ENCODE measurements at regions not wholly inside any gene's neighbourhood (a gene's known extent, or its start where the extent isn't known, plus 50 kb on each side); places are given as distances from the start of the nearest gene placed in this dataset.

DNA sequence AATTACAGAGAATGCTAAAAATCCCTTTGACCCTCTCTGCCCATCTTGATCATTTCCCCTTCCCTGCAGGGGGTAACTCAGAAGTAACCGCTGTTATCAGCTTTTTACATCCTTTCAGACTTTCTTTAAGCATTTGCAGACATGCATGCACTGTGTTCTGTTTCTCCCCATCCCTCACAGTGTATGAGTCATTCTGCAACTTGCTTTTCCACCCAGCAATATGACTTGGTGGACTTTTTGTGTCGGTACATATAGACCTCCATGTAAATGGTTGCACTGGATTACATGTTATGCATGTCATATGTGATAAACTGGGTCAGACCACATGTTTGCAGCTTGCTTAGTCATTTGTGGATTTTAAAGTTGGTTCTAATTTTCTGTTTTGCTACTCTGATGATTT, 87.7 kb upstream of the NECTIN1 start:
- no peak for DNase-seq (ENCODE audit: low read depth in 3 of 3)

DNA sequence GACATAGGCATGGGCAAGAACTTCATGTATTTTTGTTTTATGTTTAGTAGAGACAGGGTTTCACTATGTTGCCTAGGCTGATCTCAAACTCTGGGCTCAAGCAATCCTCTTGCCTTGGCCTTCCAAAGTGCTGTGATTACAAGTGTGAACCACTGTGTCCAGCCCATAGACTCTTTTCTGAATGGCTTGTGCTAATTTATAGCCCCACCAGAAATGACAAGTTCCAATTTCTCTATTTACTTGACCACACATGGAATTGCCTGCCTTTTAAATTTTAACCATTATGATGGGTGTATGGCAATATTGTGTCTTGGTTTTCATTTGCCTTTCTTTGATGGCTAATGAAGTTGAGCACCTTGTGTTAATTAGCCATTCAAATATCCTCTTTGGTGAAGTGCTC, 85.8 kb upstream of the NECTIN1 start:
- DNase-seq (ENCODE audit: low read depth in 3 of 3): no peak

DNA sequence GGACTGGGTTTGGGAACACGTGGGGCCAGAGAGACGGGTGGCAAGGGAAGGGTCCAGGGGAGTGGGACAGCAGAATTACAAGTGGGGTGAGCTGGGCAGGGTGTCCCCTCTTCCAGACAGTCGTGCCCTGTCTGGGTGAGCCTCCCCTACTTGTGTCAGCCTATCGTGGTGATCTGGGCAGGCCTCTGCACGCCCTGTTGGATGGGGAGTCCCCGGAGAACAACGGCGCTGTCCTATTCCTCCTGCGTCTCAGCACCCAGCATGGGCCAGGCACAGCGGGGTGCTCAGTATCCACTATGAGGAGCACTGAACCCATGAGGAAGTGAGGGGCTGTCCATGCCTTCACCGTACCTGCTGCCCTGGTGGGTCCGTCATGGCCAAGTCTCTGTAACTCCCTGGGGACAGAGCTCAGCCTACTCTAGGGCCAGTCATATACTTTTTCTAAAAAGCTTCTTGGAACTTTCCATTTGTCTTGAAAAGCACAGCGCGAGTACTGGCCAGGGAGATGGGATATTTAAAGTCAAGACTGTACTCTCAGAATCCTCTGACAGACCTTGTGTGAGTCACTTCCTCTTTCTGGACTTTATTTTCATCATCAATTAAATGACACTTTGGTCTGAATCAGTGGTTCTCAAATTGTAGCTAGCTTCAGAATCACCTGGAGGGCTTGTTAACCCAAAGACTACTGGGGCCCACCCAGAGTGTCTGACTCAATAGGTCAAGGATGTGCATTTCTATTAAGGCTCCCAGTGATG, 81.7 kb upstream of the NECTIN1 start:
- no peak for DNase-seq (ENCODE audit: low read depth in 3 of 3)

DNA sequence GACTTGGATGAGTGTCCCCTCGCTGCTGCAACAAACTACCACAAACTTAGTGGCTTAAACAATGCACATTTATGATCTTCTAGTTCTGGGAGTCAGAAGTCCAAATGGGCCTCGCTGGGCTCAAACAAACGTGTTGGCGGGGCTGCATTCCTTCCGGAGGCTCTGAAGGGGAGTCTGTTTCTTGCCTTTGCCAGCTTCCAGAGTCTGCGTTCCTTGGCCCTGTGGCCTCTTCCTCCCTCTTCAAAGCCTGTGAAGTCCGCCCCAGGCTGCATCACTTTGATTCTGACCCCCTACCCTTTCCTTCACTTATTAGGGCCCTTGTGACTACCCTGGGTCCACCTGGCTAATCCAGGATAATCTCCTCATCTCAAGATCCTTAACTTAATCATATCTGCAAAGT, 80.3 kb upstream of the NECTIN1 start:
- no peak for DNase-seq (ENCODE audit: low read depth in 3 of 3)

DNA sequence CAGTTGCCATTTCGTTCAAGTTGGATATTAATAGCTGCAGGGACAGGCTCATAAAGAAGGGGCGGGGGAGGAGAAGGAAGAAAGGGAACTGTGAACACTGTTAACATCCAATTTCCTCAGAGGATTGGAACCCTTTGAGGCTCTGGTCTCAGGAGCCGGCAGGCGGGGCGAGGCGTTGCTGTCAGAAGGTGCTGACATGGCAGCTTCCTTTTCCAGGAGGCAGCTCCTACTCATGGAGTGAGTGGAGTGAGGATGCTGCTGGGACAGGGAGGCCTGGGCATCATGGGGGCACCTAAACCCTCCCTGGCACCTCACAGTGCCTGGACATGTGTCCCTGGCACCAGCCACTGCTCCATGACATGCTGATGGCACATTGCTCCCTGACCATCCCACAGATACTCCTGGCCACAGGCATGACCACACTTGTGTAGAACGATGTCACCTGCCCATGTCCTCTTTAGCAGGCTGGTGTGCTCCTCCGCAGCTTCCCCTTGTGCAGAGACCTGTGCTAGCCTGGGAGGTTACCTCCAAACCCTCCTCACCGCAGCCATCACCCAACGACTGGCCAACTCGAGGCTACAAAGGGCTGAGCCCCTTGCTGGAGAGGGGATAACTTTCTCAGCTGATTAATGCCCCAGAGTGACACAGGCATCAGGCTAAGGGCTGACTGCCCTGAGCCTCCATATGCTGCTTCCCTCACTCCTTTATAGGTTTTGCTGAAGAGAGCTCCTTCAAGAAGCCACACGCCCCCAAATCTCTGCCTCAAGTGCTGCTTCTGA, 79.6 kb upstream of the NECTIN1 start:
- no peak for DNase-seq (ENCODE audit: low read depth in 3 of 3)

DNA sequence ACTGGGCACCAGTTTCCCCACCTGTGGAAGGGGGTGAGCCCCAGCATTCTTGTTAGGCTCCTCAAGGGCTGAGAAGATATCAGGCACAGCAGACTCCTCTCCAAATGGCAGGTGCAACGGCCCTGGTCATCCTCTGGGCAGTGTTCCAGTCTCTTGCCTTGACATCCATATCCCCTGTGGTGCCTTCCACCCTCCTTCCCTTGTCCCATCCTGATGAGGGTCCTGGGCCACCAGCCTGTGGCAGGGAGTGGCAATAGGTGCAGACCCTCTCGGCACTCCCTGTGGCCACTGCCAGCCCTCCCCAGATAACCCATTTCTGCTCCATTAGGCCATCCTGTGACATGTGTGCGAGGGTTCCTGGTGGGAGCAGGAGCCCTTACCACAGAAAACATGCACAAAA, 78.8 kb upstream of the NECTIN1 start:
- DNase-seq (ENCODE audit: low read depth in 3 of 3): no peak

DNA sequence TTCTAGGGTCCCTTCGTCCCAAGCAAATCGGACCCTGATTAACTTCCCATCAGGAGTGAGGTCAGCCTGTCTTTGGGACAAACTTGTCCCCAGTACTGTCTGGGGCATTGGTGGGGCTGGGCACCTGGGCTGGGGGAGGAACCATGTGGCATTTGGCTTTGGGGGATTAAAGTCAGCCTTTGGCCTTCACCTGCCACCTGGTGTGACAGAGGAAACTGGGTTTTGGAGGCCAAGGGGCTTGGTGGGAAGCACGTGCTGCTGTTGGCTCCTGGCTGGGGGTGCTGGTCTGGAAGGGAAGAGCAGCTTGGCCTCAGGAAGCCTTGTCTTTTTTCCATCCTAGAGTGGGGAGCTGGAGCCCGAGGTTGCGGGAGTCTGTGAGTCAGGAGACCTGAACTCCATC, 78.4 kb upstream of the NECTIN1 start:
- DNase-seq (ENCODE audit: low read depth in 3 of 3): no peak

DNA sequence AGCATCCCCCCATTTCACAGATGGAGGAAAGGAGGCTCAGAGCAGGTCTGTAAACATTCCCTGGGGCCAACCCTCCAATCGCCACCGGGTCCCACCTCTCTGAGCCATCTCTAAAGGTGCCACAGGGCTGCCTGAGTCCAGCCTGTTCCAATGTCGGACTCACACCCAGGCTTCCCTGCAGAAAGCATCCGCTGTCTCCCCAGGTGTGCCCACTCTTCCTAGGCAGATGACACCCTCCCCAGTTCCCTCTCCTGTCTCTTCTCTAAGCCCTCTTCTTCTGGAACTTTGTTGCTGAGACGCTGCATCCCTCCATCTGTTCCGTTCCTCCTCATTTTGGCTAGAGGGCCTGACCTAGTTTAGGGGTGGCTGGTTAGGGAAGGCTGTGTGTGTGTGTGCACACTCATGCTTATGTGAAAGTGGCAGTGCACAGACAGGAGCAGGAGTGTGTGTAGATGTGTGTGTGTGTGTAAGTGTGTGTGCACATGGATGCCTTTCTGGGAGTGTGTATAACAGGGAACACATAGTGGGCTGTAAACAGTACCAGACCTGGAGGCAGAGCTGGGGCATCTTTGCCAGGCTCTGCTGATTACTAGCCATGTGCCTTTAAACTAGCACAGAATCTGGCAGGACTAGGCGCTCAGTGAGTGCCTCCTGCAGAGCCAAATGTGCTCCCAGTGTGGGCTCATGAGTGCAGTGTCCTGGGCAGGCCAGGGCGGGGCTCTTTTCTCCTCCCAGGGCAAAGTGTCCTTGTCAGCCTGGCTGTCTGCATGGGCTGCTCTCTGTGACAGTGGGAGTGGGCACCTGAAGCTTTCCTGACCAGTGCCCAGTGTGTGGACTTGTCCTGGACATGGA, 77.3 kb upstream of the NECTIN1 start:
- no peak for DNase-seq (ENCODE audit: low read depth in 3 of 3)

DNA sequence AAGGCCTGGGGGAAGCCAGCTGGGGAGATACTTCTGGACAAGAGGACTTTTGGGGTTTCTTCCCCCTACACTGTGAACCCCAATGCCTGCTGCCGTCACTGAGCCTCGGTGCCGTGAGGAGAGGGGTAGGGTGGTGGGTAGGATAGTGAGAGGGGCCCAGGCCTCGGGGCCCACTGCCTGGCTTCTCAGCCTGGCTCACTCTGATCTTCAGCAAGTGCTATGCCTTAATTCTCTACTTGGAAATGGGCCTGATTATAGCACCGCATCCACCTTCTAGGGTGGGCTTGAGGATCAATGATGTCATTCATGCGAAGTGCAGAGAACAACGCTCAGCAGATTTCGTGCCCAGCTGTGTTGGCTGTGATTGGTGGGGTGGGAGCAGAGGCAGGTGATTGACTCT, 76.7 kb upstream of the NECTIN1 start:
- DNase-seq (ENCODE audit: low read depth in 3 of 3): no peak

DNA sequence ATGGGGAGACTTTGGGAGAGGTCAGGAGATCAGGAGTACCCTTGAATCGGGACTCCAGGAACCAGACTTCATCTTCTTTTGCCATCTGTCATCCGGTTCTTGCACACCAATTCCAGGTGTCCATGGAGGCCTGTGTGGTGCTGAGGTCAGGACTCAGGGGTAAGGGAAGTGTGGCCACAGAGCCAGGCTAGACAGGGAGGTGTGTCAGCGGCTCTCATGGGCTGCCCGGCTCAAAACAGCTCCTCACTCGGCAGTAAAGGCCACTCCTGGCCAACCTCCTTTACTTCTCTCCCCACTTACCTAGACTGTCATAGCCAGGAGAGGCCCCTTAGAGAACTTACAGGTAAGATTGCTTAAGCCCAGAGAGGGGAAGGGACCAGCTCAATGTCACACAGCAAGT, 75.7 kb upstream of the NECTIN1 start:
- no peak for DNase-seq (ENCODE audit: low read depth in 3 of 3)

DNA sequence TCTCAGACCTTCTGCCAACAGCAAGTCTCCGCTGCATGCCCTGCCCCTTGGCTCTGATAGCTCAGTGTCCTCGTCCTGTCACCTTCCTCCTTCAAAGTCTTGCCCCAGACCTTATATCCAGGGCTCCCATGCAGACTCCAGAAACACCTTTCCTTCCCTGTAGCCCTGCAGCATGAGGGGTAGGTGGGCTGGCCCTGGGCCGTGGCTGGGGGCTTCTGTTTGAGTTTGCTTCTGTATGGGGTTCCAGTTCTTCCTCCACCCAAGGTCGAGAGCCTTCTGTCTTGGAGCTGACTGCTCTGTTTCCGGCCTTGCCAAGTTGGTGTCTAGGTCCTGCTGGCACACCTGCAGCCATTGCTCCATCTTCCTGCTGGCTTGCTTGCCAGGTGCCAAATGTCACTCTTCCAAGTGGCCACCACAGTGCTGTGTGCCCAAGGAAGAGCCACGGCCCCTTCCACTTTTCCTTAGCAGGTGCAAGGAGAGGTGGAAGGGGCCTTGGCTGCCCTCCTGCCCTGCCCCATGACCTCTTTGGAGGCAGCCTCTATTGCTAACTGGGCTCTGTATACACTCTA, 74.8 kb upstream of the NECTIN1 start:
- no peak for DNase-seq (ENCODE audit: low read depth in 3 of 3)

DNA sequence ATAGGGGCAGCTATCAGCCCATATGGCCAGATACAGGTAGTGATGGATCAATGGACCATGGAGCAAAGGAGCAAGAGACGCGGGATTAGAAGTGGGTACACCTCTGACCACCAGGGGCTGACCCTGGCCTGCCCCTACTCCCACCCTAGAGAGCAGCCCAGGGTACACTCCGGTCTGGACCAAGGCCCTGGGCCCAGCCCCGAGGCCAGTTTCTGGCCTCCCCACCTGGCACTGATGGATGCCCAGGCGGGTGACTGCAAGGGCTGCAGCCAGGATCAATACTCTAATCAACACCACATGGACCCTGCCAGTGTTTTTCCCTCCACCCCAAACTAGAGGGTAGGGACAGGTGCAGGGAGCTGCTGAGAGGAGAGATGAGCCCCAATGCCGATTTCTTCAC, 74.1 kb upstream of the NECTIN1 start:
- no peak for DNase-seq (ENCODE audit: low read depth in 3 of 3)

DNA sequence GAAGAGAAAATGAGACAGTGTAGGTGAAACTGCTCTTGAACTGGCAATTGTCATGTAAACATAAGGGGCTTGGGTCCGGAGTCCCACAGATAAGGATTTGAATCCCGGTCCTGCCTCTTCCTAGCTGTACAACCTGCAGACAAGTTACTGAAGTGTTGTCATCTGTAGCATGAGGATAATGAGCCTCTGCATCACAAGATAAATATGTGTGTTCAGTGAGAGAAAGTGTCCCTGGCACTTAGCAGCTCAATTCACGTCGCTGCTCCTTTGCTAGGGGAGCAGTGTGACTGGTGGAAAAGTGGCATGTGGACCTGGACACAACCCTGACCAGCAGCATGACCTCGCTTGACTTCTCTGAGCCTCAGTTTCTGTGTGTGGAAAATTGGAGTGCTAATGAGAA, 73.7 kb upstream of the NECTIN1 start:
- DNase-seq (ENCODE audit: low read depth in 3 of 3): no peak

DNA sequence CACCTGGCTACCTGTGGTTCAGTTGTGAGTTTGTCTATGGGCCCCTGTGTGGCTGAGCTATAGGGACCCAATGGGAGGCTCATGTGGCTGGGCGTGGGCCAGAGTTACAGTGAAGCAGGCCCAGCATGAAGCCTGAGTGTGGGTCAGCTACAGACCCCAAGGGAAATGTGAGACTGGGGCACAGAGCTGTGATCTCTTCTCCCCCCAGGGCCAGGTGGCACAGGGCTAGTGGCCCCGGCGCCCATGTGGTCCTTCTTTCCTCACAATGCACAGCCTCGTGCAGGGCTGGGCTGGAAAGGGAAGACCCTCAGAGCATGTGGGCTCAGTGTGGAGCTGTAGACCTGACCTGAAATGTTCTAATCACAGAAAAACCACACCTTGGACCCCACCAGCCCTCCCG, 71.6 kb upstream of the NECTIN1 start:
- DNase-seq (ENCODE audit: low read depth in 3 of 3): no peak

DNA sequence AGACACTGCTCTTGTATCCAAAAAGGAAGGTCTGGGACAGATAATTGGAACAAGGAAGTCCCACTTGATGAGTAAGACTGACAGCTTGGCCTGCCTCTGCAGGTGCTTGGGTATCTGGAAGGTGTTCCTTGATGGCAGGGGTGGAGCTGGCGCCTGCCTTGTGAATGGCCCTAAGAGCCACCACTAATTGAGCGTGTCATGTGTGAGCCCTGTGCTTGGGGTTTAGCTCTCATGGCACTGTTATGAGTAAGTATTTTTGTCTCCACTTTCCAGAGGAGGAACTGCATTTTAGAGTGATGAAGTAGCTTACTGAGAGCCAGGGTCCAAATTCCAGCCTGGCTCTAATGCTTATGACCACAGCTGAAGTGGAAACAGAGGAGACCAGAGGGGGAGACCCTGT, 71.2 kb upstream of the NECTIN1 start:
- DNase-seq (ENCODE audit: low read depth in 3 of 3): no peak

DNA sequence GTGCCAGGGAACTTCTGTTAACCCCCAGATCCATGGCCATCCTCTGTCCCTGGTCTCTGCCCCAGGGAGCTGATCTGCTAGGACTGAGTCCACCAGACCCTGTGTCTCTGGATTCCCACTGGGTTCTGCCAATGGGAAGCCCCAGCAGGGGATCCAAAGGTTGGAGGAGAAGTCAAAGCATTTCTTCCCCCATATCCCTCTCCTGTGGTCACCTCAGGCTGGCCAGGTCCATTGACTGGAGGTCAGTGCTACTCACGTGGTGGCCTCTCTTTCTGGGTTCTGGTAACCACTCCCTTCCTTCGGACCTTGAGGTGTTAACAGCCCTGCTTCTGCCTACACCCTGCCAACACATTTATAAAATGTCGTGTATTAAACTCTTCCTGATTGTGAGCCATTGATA, 69.7 kb upstream of the NECTIN1 start:
- DNase-seq (ENCODE audit: low read depth in 3 of 3): no peak

DNA sequence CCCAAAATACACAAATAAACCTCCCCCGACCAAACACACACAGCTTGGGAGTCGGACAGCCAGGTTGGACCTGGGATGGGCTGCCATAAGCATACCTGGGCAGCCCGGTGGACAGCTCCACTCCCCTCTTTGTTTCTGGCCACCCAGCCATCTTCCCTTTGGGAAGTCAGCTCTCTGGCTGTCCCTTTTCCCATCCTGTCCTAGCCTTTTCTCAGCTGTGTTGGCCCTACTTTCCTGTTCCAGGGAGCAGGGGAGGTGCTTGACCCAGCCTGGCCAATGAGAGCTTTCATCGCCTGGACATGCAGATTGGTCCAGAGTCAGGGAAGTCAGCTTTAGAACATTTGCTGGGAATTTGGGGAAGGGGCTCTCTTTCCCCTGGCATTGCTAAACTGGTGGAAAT, 68.7 kb upstream of the NECTIN1 start:
- DNase-seq (ENCODE audit: low read depth in 3 of 3): no peak

DNA sequence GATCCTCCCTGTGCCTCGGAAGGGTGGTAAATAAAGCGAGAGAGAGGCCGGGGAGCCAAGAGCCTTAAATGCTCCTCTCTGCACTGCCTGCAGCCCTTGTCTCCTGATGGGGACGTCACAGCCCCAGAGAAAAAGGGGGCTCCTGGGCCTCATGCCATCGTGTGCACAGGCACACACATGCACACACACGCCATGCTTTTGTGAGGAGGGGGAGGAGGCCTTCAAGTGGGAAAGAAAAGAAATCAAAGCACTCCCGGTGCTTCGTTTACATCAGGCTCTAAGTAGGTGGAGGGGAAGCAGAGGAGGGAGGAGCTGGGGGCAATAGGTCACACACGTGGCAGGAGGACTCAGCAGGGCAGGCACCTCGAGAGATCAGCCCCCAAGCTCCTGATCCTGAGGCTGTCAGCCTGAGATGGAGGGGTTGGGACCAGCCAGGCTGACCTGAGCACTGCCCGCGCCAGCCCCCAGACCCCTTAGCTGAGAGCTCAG, 68.2 kb upstream of the NECTIN1 start:
- no peak for DNase-seq (ENCODE audit: low read depth in 3 of 3)

DNA sequence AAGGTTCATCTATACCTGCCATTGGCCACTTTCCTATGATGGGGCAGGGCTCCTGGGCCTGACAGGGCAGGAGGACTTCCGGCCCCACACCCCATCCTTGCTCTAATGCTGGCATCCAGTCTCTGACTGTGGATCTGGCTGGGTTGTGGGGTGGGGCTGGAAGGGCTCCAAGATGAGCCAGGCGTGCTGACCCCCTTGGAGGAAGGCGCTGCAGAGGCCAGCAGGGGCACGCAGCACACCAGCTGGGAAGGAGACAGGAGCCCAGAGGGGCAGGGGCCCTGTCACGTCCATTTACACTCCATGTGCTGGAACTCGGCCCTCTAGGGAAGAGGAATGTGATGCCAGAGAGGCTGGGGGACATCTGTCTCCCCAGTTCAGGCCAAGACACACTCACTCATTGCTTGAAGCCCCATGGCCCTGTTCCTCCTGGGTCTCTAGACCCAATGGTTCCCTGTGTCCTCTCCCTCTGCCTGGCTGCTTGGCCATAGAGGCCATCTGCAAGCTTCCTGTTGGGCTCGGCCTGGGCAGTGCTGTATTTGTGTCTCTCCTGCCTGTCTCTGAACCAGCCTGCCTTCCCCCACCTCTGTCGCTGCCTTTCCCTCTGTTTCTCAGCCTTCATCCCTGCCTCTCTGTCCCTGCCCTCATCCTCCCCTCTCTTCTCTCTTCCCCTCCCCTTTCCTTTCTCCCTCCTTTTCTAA, 67.5 kb upstream of the NECTIN1 start:
- no peak for DNase-seq (ENCODE audit: low read depth in 3 of 3)

DNA sequence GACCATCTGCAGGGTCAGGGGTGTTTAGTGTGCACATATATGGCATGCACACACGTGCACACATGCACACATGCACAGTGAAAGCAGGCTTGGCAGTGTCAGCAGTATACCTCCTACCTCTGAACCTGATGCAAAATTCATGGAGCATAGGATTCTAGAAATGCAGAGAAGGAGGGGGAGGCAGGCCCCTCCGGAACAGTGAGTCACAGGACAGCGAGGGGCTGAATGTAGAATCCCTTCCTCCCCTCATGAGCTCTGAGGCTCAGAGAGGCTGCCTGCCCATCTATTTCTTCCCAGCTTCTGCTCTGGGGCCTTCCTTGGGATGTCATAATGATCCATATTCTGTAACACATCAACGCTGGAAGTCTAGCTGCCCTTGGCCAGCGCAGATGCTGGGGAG, 66.7 kb upstream of the NECTIN1 start:
- DNase-seq (ENCODE audit: low read depth in 3 of 3): no peak

DNA sequence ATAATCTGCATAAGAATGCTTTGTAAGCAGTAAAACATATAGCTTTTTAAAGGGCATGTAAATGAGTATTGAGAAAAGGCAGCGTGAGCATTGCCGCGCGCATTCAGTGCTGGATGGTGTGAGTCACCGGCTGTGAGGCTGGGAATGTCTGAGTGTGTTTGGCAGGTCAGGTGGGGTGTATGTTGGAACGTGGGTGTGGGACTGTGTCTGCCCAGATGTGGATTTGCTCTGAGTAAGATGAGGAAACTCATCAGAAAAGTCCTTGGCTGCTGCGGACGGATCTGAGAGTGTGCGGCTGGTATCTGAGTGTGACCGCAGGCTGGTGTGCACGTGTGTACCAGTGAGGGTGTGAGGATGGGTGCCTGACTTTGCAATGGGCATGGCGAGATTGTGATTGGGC, 66.2 kb upstream of the NECTIN1 start:
- no peak for DNase-seq (ENCODE audit: low read depth in 3 of 3)

DNA sequence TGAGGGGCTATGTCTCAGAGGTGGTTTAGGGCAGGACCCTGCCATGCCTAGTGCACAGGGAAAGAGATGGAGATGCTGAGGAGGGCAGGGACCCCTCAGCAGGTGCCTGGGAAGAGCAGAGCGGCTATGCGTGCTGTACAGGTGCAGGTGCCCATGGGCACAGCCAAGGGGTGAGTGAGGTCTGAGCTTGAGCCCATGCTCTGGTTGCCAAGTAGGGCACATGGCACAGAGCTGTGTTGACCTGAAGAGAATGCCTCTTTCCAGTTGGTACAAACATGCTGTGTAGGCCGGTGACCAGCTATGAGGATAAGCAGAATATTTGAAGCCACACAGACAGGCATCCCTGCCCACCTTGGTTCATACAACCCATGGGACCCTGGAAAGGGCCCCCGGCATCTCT, 65.8 kb upstream of the NECTIN1 start:
- no peak for DNase-seq (ENCODE audit: low read depth in 3 of 3)

Measured in stimulated activated CD4-positive, alpha-beta T cell treated with anti-CD3 and anti-CD28 coated beads, TNF-alpha, amount 100 ng/mL, for 48 hours (primary cell).